Esophagus muscularis mucosa (tissue), 4 donors: ENCODE measurements at regions not wholly inside any gene's neighbourhood (a gene's known extent, or its start where the extent isn't known, plus 50 kb on each side); places are given as distances from the start of the nearest gene placed in this dataset.

Experiments
- CTCF ChIP-seq, 3 experiments: fragments of 200-600 bp in 2 of 3; fragments of 450-650 bp in 1 of 3; sonication (generic) in 2 of 3; IDR thresholded peaks; one replicate each; pipeline ENCODE4 v1.5.1; 2017 to 2019; ENCODE audit warnings: antibody characterized with exemption in 3 of 3, mild to moderate bottlenecking in 2 of 3, moderate library complexity in 1 of 3
- EP300 ChIP-seq: sonication (generic); formaldehyde crosslinking; IDR thresholded peaks from one replicate; pipeline ENCODE4 v1.6.1; 2017; ENCODE audit warnings: antibody characterized with exemption
- POLR2AphosphoS5 ChIP-seq, 2 donors: sonication (generic); formaldehyde crosslinking; IDR thresholded peaks; one replicate each; pipeline ENCODE4 v1.6.1; 2017; ENCODE audit warnings: antibody characterized with exemption in 2 of 2

GRCh38 chr6:154605882-154606370 lies 95.4 kb upstream of the CNKSR3 start:
- TF ChIP-seq CTCF (IDR thresholded peaks at IDR 0.05) = no peak
- TF ChIP-seq EP300 = no peak
- TF ChIP-seq POLR2AphosphoS5 (IDR thresholded peaks at IDR 0.05) = no peak
